ENCODE measurements at regions not wholly inside any gene's neighbourhood (a gene's known extent, or its start where the extent isn't known, plus 50 kb on each side); places are given as distances from the start of the nearest gene placed in this dataset.
"Not testable (repeated sequence)": the region's sequence is repeated elsewhere in the genome, so short reads cannot be mapped to it uniquely, and the experiment has no call there.

GRCh38 chrX:122344816-122345215 is 839.3 kb upstream of the GRIA3 start:
- TF ChIP-seq POLR2AphosphoS5 (IDR thresholded peaks at IDR 0.05) (no peak), CTCF (IDR thresholded peaks at IDR 0.05) (no peak), POLR2A (IDR thresholded peaks at IDR 0.05) (no peak)
- H3K9me3 ChIP-seq = peaks cover 3 to 15% of the 10 kb centered on the region in 2 donors
- no peak overlapping the region for H3K27ac ChIP-seq
- intact Hi-C loops (cut with DNase I; ENCODE audit: low total_unique reads) = no loop called here
- DNase-seq (ENCODE audit: low spot score in 2 of 2) = no peak
- H3K4me3 ChIP-seq = no peak overlapping the region
- H3K27me3 ChIP-seq = no peaks in the 10 kb centered on the region
- H3K4me1 ChIP-seq = no peaks in the 10 kb centered on the region
- no peaks in the 10 kb centered on the region for H3K36me3 ChIP-seq

GRCh38 chrX:122363112-122363795 is 820.8 kb upstream of the GRIA3 start:
- Histone ChIP-seq H3K27ac (no peak overlapping the region), H3K4me1 (no peaks in the 10 kb centered on the region), H3K4me3 (no peak overlapping the region), H3K36me3 (no peaks in the 10 kb centered on the region), H3K9me3 (no peaks in the 10 kb centered on the region), H3K27me3 (no peaks in the 10 kb centered on the region)
- DNase-seq (ENCODE audit: low spot score in 2 of 2) = no peak
- TF ChIP-seq CTCF (IDR thresholded peaks at IDR 0.05) (no peak), POLR2A (IDR thresholded peaks at IDR 0.05) (no peak), POLR2AphosphoS5 (IDR thresholded peaks at IDR 0.05) (no peak)
- intact Hi-C loops (cut with DNase I; ENCODE audit: low total_unique reads) = no loop called here

GRCh38 chrX:122375533-122375932 is 808.5 kb upstream of the GRIA3 start:
- intact Hi-C loops (cut with DNase I; ENCODE audit: low total_unique reads); H3K4me1 ChIP-seq; H3K27me3 ChIP-seq; H3K27ac ChIP-seq; DNase-seq (ENCODE audit: low spot score in 2 of 2); H3K4me3 ChIP-seq; H3K36me3 ChIP-seq; H3K9me3 ChIP-seq: not testable (repeated sequence)

- Histone ChIP-seq H3K4me3 (no peak overlapping the region), H3K9me3 (peaks cover 0 to 17% of the 10 kb centered on the region in 2 donors)
These were observed 795.1 kb upstream of the GRIA3 start for GRCh38 chrX:122389005-122389404.

GRCh38 chrX:122418758-122419157 is 765.3 kb upstream of the GRIA3 start:
- no peak for DNase-seq (ENCODE audit: low spot score in 2 of 2)
- Histone ChIP-seq H3K36me3 (no peaks in the 10 kb centered on the region), H3K27ac (no peak overlapping the region), H3K9me3 (no peaks in the 10 kb centered on the region), H3K27me3 (no peaks in the 10 kb centered on the region), H3K4me3 (no peak overlapping the region), H3K4me1 (no peaks in the 10 kb centered on the region)
- intact Hi-C loops (cut with DNase I; ENCODE audit: low total_unique reads) = no loop called here
- TF ChIP-seq POLR2AphosphoS5 (IDR thresholded peaks at IDR 0.05) = no peak
- no peak for TF ChIP-seq POLR2A (IDR thresholded peaks at IDR 0.05)
- TF ChIP-seq CTCF (IDR thresholded peaks at IDR 0.05) = no peak

More at GRCh38 chrX:122389005-122389404, 795.1 kb upstream of the GRIA3 start:
- intact Hi-C loops (cut with DNase I; ENCODE audit: low total_unique reads) = no loop called here
- DNase-seq (ENCODE audit: low spot score in 2 of 2) = no peak
- Histone ChIP-seq H3K4me1 (no peaks in the 10 kb centered on the region), H3K36me3 (no peaks in the 10 kb centered on the region), H3K27ac (no peak overlapping the region), H3K27me3 (no peaks in the 10 kb centered on the region)
- TF ChIP-seq POLR2AphosphoS5 (IDR thresholded peaks at IDR 0.05) (no peak), POLR2A (IDR thresholded peaks at IDR 0.05) (no peak), CTCF (IDR thresholded peaks at IDR 0.05) (no peak)
